H1 (cell line): ENCODE measurements at regions not wholly inside any gene's neighbourhood (a gene's known extent, or its start where the extent isn't known, plus 50 kb on each side); places are given as distances from the start of the nearest gene placed in this dataset.

ENCODE experiments used
- CTCF ChIA-PET: fragments of 300-600 bp; sonication (Branson Sonifier 250); formaldehyde crosslinking; loops from one replicate; lab custom pipeline; 2021; ENCODE audit not compliant: partially characterized antibody; lab: Charles Lee
- POLR2A ChIA-PET: fragments of 300-600 bp; sonication (Branson Sonifier 250); formaldehyde crosslinking; loops from one replicate; lab custom pipeline; 2021; ENCODE audit warnings: inconsistent platforms; ENCODE audit not compliant: partially characterized antibody; lab: Charles Lee
- DNase-seq, 2 experiments: peaks; one replicate each; pipeline versions ENCODE4 v3.0.0 to v3.0.0-alpha.2; 2010 to 2022; ENCODE audit warnings: low spot score in 2 of 2, low read depth in 1 of 2, mixed read lengths in 1 of 2
- FAIRE-seq: peaks from 2 replicates; lab custom pipeline; 2011; peaks lifted over from hg19 to GRCh38; lab: Jason Lieb, UNC
- H2AFZ ChIP-seq: 2 replicates; pipeline ENCODE4 v1.8.1; 2012; ENCODE audit warnings: low read length, inconsistent platforms
- H2AK5ac ChIP-seq: 2 replicates; pipeline ENCODE4 v1.6.1; 2013; ENCODE audit warnings: low read depth, low read length
- H2BK120ac ChIP-seq: replicated peaks from 2 replicates; pipeline ENCODE3; 2013; ENCODE audit warnings: low read depth, low read length, inconsistent platforms
- H2BK12ac ChIP-seq: 2 replicates; pipeline ENCODE4 v1.6.1; 2013; ENCODE audit warnings: low read depth, low read length
- H2BK15ac ChIP-seq: 2 replicates; pipeline ENCODE4 v1.6.1; 2013; ENCODE audit warnings: low read length
- H2BK20ac ChIP-seq: 2 replicates; pipeline ENCODE4 v1.6.1; 2013; ENCODE audit warnings: low read length
- H2BK5ac ChIP-seq: 2 replicates; pipeline ENCODE4 v1.6.1; 2013; ENCODE audit warnings: low read depth, low read length
- H3K14ac ChIP-seq: 2 replicates; pipeline ENCODE4 v1.6.1; 2013; ENCODE audit warnings: inconsistent platforms; ENCODE audit not compliant: insufficient read length
- H3K18ac ChIP-seq: 2 replicates; pipeline ENCODE4 v1.6.1; 2013; ENCODE audit warnings: low read length; ENCODE audit errors: extremely low read depth
- H3K23ac ChIP-seq: 2 replicates; pipeline ENCODE4 v1.6.1; 2013; ENCODE audit warnings: inconsistent platforms; ENCODE audit not compliant: insufficient read length
- H3K23me2 ChIP-seq: 2 replicates; pipeline ENCODE4 v1.6.1; 2013; ENCODE audit warnings: low read depth, low read length
- H3K27ac ChIP-seq: 2 replicates; pipeline ENCODE4 v1.6.1; 2011; ENCODE audit warnings: low read depth, low read length, inconsistent platforms
- H3K27me3 ChIP-seq, 4 experiments: replicated peaks in 1 of 4; 1 replicate in 1 of 4; 2 replicates in 3 of 4; pipeline versions ENCODE4 v1.6.1 to v1.8.1; 2011 to 2013; ENCODE audit warnings: low read length in 3 of 4, mild to moderate bottlenecking in 3 of 4, inconsistent platforms in 2 of 4, mixed read lengths in 2 of 4, moderate library complexity in 1 of 4; ENCODE audit not compliant: control insufficient read depth in 3 of 4, insufficient read depth in 3 of 4; ENCODE audit errors: extremely low read depth in 1 of 4
- H3K36me3 ChIP-seq, 4 experiments: 2 replicates each; pipeline versions ENCODE4 v1.6.1 to v1.8.1; 2011 to 2013; ENCODE audit warnings: mild to moderate bottlenecking in 4 of 4, low read length in 3 of 4, moderate library complexity in 2 of 4, control low read depth in 1 of 4, inconsistent platforms in 1 of 4; ENCODE audit not compliant: insufficient read depth in 4 of 4, control insufficient read depth in 2 of 4
- H3K4ac ChIP-seq: replicated peaks from 2 replicates; pipeline ENCODE3; 2013; ENCODE audit warnings: low read length, low read depth, mixed read lengths, inconsistent platforms; ENCODE audit not compliant: insufficient read length
- H3K4me1 ChIP-seq, 4 experiments: replicated peaks in 1 of 4; 1 replicate in 1 of 4; 2 replicates in 3 of 4; pipeline versions ENCODE4 v1.6.1 to v1.8.1; 2011 to 2013; ENCODE audit warnings: low read length in 3 of 4, inconsistent platforms in 2 of 4, mixed read lengths in 1 of 4; ENCODE audit not compliant: insufficient read depth in 4 of 4, control insufficient read depth in 3 of 4
- H3K4me2 ChIP-seq, 2 experiments: 2 replicates each; pipeline versions ENCODE4 v1.6.1 to v1.8.1; 2011 to 2013; ENCODE audit warnings: low read depth in 2 of 2, low read length in 2 of 2, control low read depth in 1 of 2, inconsistent platforms in 1 of 2, mild to moderate bottlenecking in 1 of 2; ENCODE audit not compliant: insufficient read depth in 1 of 2
- H3K4me3 ChIP-seq, 4 experiments: fragments of 200-600, 300-600 bp in 1 of 4; sonication (generic), shearing (Covaris generic), sonication (Bioruptor Twin) in 1 of 4; 2 replicates each; pipeline versions ENCODE4 v1.5.1 to v1.8.1; 2011 to 2016; ENCODE audit warnings: low read length in 4 of 4, low read depth in 3 of 4, control low read depth in 2 of 4, inconsistent platforms in 2 of 4, mild to moderate bottlenecking in 2 of 4, mixed read lengths in 1 of 4, moderate library complexity in 1 of 4; ENCODE audit not compliant: insufficient read depth in 2 of 4; ENCODE audit errors: extremely low read depth in 1 of 4
- H3K56ac ChIP-seq: replicated peaks from 2 replicates; pipeline ENCODE3; 2013; ENCODE audit warnings: low read depth, mild to moderate bottlenecking, mixed read lengths, low read length, inconsistent platforms; ENCODE audit not compliant: insufficient read length
- H3K79me1 ChIP-seq: 2 replicates; pipeline ENCODE4 v1.6.1; 2013; ENCODE audit warnings: low read depth, low read length, control low read depth
- H3K79me2 ChIP-seq, 2 experiments: 2 replicates each; pipeline versions ENCODE4 v1.6.1 to v1.8.1; 2012 to 2013; ENCODE audit warnings: low read length in 2 of 2, mild to moderate bottlenecking in 2 of 2, inconsistent platforms in 1 of 2; ENCODE audit not compliant: insufficient read depth in 2 of 2, control insufficient read depth in 1 of 2
- H3K9ac ChIP-seq, 4 experiments: replicated peaks in 1 of 4; 1 replicate in 1 of 4; 2 replicates in 3 of 4; pipeline versions ENCODE4 v1.6.1 to v1.8.1; 2011 to 2013; ENCODE audit warnings: low read depth in 3 of 4, low read length in 3 of 4, control low read depth in 2 of 4, mild to moderate bottlenecking in 2 of 4, moderate library complexity in 2 of 4, inconsistent platforms in 1 of 4; ENCODE audit errors: extremely low read depth in 1 of 4
- H3K9me3 ChIP-seq, 2 experiments: 2 replicates each; pipeline versions ENCODE4 v1.6.1 to v1.8.1; 2012 to 2013; ENCODE audit warnings: mild to moderate bottlenecking in 2 of 2, moderate library complexity in 2 of 2, control low read depth in 1 of 2, inconsistent platforms in 1 of 2, low read depth in 1 of 2, low read length in 1 of 2, mixed read lengths in 1 of 2; ENCODE audit not compliant: insufficient read depth in 2 of 2
- H4K20me1 ChIP-seq, 2 experiments: replicated peaks in 1 of 2; 2 replicates each; pipeline versions ENCODE3 to v1.8.1; 2011 to 2013; ENCODE audit warnings: inconsistent platforms in 2 of 2, low read length in 2 of 2, mild to moderate bottlenecking in 1 of 2; ENCODE audit not compliant: insufficient read depth in 2 of 2, control insufficient read depth in 1 of 2
- H4K5ac ChIP-seq: 2 replicates; pipeline ENCODE4 v1.6.1; 2013; ENCODE audit warnings: low read length, low read depth, mixed read lengths, inconsistent platforms; ENCODE audit not compliant: insufficient read length
- H4K8ac ChIP-seq: 2 replicates; pipeline ENCODE4 v1.8.0; 2013; ENCODE audit warnings: mild to moderate bottlenecking, moderate library complexity, low read length, inconsistent platforms; ENCODE audit not compliant: insufficient read depth; ENCODE audit errors: extremely low read depth
- H4K91ac ChIP-seq: replicated peaks from 2 replicates; pipeline ENCODE3; 2013; ENCODE audit warnings: low read length, mixed read lengths, inconsistent platforms; ENCODE audit not compliant: insufficient read length
- BCL11A ChIP-seq, 2 experiments: IDR thresholded peaks; one replicate each; pipeline ENCODE4 v1.6.1; 2011; ENCODE audit warnings: low read depth in 2 of 2, low read length in 2 of 2, mild to moderate bottlenecking in 2 of 2
- BRCA1 ChIP-seq: IDR thresholded peaks from 2 replicates; pipeline ENCODE4 v1.6.1; 2012; ENCODE audit warnings: low read depth, low read length, improper control_type of control experiment
- CBX5 ChIP-seq: fragments of 300-800, 300-1000 bp; sonication (generic); IDR thresholded peaks from 2 replicates; pipeline ENCODE4 v1.7.1; 2016; ENCODE audit warnings: antibody characterized with exemption, low read length, low read depth
- CEBPB ChIP-seq: IDR thresholded peaks from 2 replicates; pipeline ENCODE4 v1.6.1; 2012; ENCODE audit warnings: low read depth, low read length
- EGR1 ChIP-seq: IDR thresholded peaks from 2 replicates; pipeline ENCODE4 v1.6.1; 2011; ENCODE audit warnings: low read depth, low read length, borderline replicate concordance
- EP300 ChIP-seq, 2 experiments: IDR thresholded peaks; 1 replicate in 1 of 2; 2 replicates in 1 of 2; pipeline ENCODE4 v1.6.1; 2011 to 2012; ENCODE audit warnings: low read depth in 2 of 2, low read length in 2 of 2, mild to moderate bottlenecking in 2 of 2, borderline replicate concordance in 1 of 2, inconsistent platforms in 1 of 2, moderate library complexity in 1 of 2
- FOSL1 ChIP-seq: IDR thresholded peaks from 2 replicates; pipeline ENCODE4 v1.6.1; 2011; ENCODE audit warnings: mild to moderate bottlenecking, low read depth, low read length, moderate library complexity; ENCODE audit not compliant: insufficient read depth
- JUN ChIP-seq: IDR thresholded peaks from 2 replicates; pipeline ENCODE4 v1.6.1; 2011; ENCODE audit warnings: low read depth, mild to moderate bottlenecking, improper control_type of control experiment, low read length
- KDM4A ChIP-seq: IDR thresholded peaks from one replicate; pipeline ENCODE4 v1.7.1; 2012; ENCODE audit warnings: low read depth, mild to moderate bottlenecking, moderate library complexity, low read length, inconsistent platforms; ENCODE audit not compliant: severe bottlenecking
- KDM5A ChIP-seq: fragments of 200-600 bp; IDR thresholded peaks from 2 replicates; pipeline ENCODE4 v1.7.1; 2012; ENCODE audit warnings: mild to moderate bottlenecking, low read length, inconsistent platforms, mixed read lengths
- PHF8 ChIP-seq: fragments of 200-600 bp; sonication (generic); conservative IDR thresholded peaks from 2 replicates; pipeline ENCODE4 v1.7.1; 2012; ENCODE audit warnings: low read depth, mild to moderate bottlenecking, inconsistent platforms, low read length, moderate library complexity
- RNF2 ChIP-seq: fragments of 200-900, 300-1000 bp; sonication (generic); IDR thresholded peaks from 2 replicates; pipeline ENCODE4 v1.7.1; 2016; ENCODE audit warnings: borderline replicate concordance, low read depth, mild to moderate bottlenecking, antibody characterized with exemption, low read length; ENCODE audit not compliant: poor library complexity, severe bottlenecking; ENCODE audit errors: missing control alignments
- SP4 ChIP-seq: IDR thresholded peaks from 2 replicates; pipeline ENCODE4 v1.6.1; 2012; ENCODE audit warnings: low read length, inconsistent platforms
- YY1 ChIP-seq: IDR thresholded peaks from 2 replicates; pipeline ENCODE4 v1.6.1; 2011; ENCODE audit warnings: low read depth, mild to moderate bottlenecking, low read length
- ZNF274 ChIP-seq: IDR thresholded peaks from 2 replicates; pipeline ENCODE4 v1.7.0; 2012; ENCODE audit warnings: low read length, borderline replicate concordance; ENCODE audit errors: extremely low read depth
- WGBS, 2 experiments: shearing (Covaris generic) in 1 of 2; methylation state at CpG; one replicate each; pipeline versions ENCODE4 v1.1.6 to v1.1.7; 2013 to 2015; ENCODE audit warnings: low lambda C conversion rate in 2 of 2, mixed read lengths in 2 of 2, inconsistent platforms in 1 of 2, low coverage in 1 of 2, missing lambda C conversion rate in 1 of 2; ENCODE audit not compliant: insufficient replicate concordance in 2 of 2, insufficient coverage in 1 of 2, insufficient read length in 1 of 2; ENCODE audit errors: extremely low coverage in 1 of 2, missing lambda C conversion rate in 1 of 2; 5-methylcytosine and 5-hydroxymethylcytosine counted together

DNA sequence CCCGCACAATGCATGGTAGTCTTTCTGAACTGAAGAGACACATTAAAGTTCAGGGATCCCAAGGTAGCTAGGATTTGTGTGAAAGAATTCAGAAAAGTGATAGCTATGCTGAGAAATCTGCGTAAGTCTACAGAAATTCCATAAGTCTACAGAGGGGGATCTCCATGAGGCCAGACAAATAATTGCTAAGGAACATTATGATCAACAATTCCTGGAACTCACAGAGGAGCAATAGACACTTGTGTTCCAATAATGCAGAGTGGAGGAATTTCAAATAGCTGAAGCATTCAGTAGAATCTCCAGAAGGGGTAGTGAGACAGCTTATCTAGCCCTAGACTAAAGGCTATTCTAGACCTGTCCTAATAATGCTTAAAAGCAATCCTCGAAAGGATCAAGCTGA is 315.7 kb upstream of the ECI2 start:
- H3K56ac ChIP-seq, result no peak overlapping the region
- H3K4me3 ChIP-seq, result no peak overlapping the region
- H3K18ac ChIP-seq, result no peak overlapping the region
- H4K5ac ChIP-seq, result no peak overlapping the region
- ChIA-PET POLR2A (no interaction called here), CTCF (interaction anchor here (0.6 to 1.5 kb wide), 3 partner anchors 17 to 238 kb away, joined by 3 to 4 read pairs (median 3); no protein-coding TSS in a partner anchor)
- H2BK15ac ChIP-seq, result no peak overlapping the region
- no peak overlapping the region for H3K9ac ChIP-seq
- FAIRE-seq (no peak), DNase-seq (no peak)
- no peak overlapping the region for H2BK120ac ChIP-seq
- H4K20me1 ChIP-seq, result no peaks in the 10 kb centered on the region
- H3K23me2 ChIP-seq, result no peaks in the 10 kb centered on the region
- no peak overlapping the region for H2BK20ac ChIP-seq
- H3K23ac ChIP-seq, result no peak overlapping the region
- H3K4me2 ChIP-seq, result no peak overlapping the region
- no peak overlapping the region for H3K14ac ChIP-seq
- H3K27ac ChIP-seq, result no peak overlapping the region
- no peak overlapping the region for H3K4ac ChIP-seq
- H4K91ac ChIP-seq, result no peak overlapping the region
- no peak overlapping the region for H2AFZ ChIP-seq
- 96% methylated on average over 2 of the region's 3 CpGs; no CpG with 5 or more reads in 1 of the 2 experiments for WGBS, 2 experiments
- no peak overlapping the region for H2BK5ac ChIP-seq
- H3K27me3 ChIP-seq, result no peaks in the 10 kb centered on the region
- no peak overlapping the region for H2AK5ac ChIP-seq
- no peaks in the 10 kb centered on the region for H3K4me1 ChIP-seq
- H3K79me2 ChIP-seq, result no peaks in the 10 kb centered on the region
- no peaks in the 10 kb centered on the region for H3K36me3 ChIP-seq
- no peak overlapping the region for H2BK12ac ChIP-seq
- H4K8ac ChIP-seq, result no peak overlapping the region
- H3K9me3 ChIP-seq, result peaks cover 6 to 11% of the 10 kb centered on the region in 2 experiments; a peak in 2 of 4 replicates
- H3K79me1 ChIP-seq, result no peaks in the 10 kb centered on the region
- TF ChIP-seq BCL11A (IDR thresholded peaks at IDR 0.05; ENCODE audit: low read depth in 2 of 2, low read length in 2 of 2) (no peak), KDM4A (no peak), JUN (no peak), RNF2 (no peak), FOSL1 (no peak), PHF8 (no peak), EGR1 (no peak), ZNF274 (no peak), SP4 (no peak), BRCA1 (no peak), EP300 (IDR thresholded peaks at IDR 0.05; ENCODE audit: borderline replicate concordance in 1 of 2, low read depth in 2 of 2, low read length in 2 of 2) (no peak), CBX5 (no peak), CEBPB (no peak), KDM5A (no peak), YY1 (no peak)
